GM12878 (cell line): ENCODE measurements at regions not wholly inside any gene's neighbourhood (a gene's known extent, or its start where the extent isn't known, plus 50 kb on each side); places are given as distances from the start of the nearest gene placed in this dataset.

Experiments used
- ATAC-seq: fragments of 200-7000 bp; cut with Tn5 transposase; 3 replicates; pipeline ENCODE4 v1.9.1; 2020; ENCODE audit warnings: mild to moderate bottlenecking, moderate library complexity
- BruUV-seq: library from RNA; stranded (reverse); fragments of 400-500 nt; replicated peaks from 2 replicates; lab custom pipeline; 2021; lab: Mats Ljungman, UMichigan
- CTCF ChIA-PET: fragments of 300-600 bp; sonication (Branson Sonifier 250); formaldehyde crosslinking; extraction: SDS; loops from one replicate; lab custom pipeline; 2021; ENCODE audit warnings: inconsistent platforms; lab: Yijun Ruan, JAX
- POLR2A ChIA-PET: fragments of 350-600 bp; formaldehyde crosslinking; extraction: SDS; loops from one replicate; lab custom pipeline; 2021; ENCODE audit warnings: inconsistent platforms; lab: Charles Lee
- RAD21 ChIA-PET: fragments of 300-600 bp; sonication (Branson Sonifier 250); formaldehyde crosslinking; loops from one replicate; lab custom pipeline; 2023; ENCODE audit warnings: antibody characterized with exemption; ENCODE audit not compliant: unreplicated experiment; lab: Charles Lee
- SMC1A ChIA-PET: fragments of 300-600 bp; sonication (Branson Sonifier 250); formaldehyde crosslinking; loops from one replicate; lab custom pipeline; 2023; ENCODE audit not compliant: unreplicated experiment, uncharacterized antibody; lab: Charles Lee
- DNase-seq: peaks from one replicate; pipeline ENCODE4 v3.0.0-alpha.2; 2011; ENCODE audit warnings: low read depth, low spot score
- FAIRE-seq: peaks from 3 replicates; lab custom pipeline; 2011; peaks lifted over from hg19 to GRCh38; lab: Jason Lieb, UNC
- H2AFZ ChIP-seq: 2 replicates; pipeline ENCODE4 v1.6.0; 2011; ENCODE audit warnings: low read depth, low read length, control low read depth; ENCODE audit not compliant: control insufficient read depth
- H3K27ac ChIP-seq: 2 replicates; pipeline ENCODE4 v1.5.1; 2011; ENCODE audit warnings: control low read depth; ENCODE audit not compliant: control insufficient read depth, insufficient read depth
- H3K27me3 ChIP-seq, 2 experiments: replicated peaks in 1 of 2; 2 replicates each; pipeline versions ENCODE4 v1.6.0 to v1.6.1; 2011; ENCODE audit warnings: low read length in 1 of 2; ENCODE audit not compliant: control insufficient read depth in 2 of 2, insufficient read depth in 2 of 2
- H3K36me3 ChIP-seq, 2 experiments: 2 replicates each; pipeline ENCODE4 v1.5.1; 2011; ENCODE audit warnings: low read length in 1 of 2; ENCODE audit not compliant: control insufficient read depth in 2 of 2, insufficient read depth in 2 of 2
- H3K4me1 ChIP-seq: 2 replicates; pipeline ENCODE4 v1.6.1; 2011; ENCODE audit warnings: mild to moderate bottlenecking, low read length, moderate library complexity, mixed read lengths; ENCODE audit not compliant: control insufficient read depth, insufficient read depth
- H3K4me2 ChIP-seq: 2 replicates; pipeline ENCODE4 v1.6.0; 2011; ENCODE audit warnings: control low read depth; ENCODE audit not compliant: control insufficient read depth, insufficient read depth
- H3K4me3 ChIP-seq: fragments of 200-600 bp; sonication (generic); 2 replicates; pipeline ENCODE4 v1.5.1; 2016
- H3K79me2 ChIP-seq: 2 replicates; pipeline ENCODE4 v1.6.0; 2011; ENCODE audit warnings: low read length; ENCODE audit not compliant: control insufficient read depth, insufficient read depth
- H3K9ac ChIP-seq: 2 replicates; pipeline ENCODE4 v1.8.0; 2011; ENCODE audit warnings: low read length, control low read depth, mixed read lengths; ENCODE audit not compliant: control insufficient read depth, insufficient read depth
- H3K9me3 ChIP-seq: replicated peaks from 3 replicates; pipeline ENCODE4 v1.5.1; 2011; ENCODE audit warnings: mild to moderate bottlenecking, low read length; ENCODE audit not compliant: control insufficient read depth, insufficient read depth
- H4K20me1 ChIP-seq: 2 replicates; pipeline ENCODE4 v1.6.0; 2011; ENCODE audit not compliant: control insufficient read depth, insufficient read depth
- BRCA1 ChIP-seq: IDR thresholded peaks from 2 replicates; pipeline ENCODE4 v1.6.1; 2011; ENCODE audit warnings: low read depth, low read length, improper control_type of control experiment
- HDAC6 ChIP-seq: fragments of 200-600 bp; sonication (generic); IDR thresholded peaks from one replicate; pipeline ENCODE4 v1.8.0; 2017; ENCODE audit warnings: antibody characterized with exemption; ENCODE audit not compliant: unreplicated experiment
- KLF5 ChIP-seq: fragments of 450-650 bp; IDR thresholded peaks from 2 replicates; pipeline ENCODE4 v1.6.1; 2014; ENCODE audit warnings: mild to moderate bottlenecking; ENCODE audit not compliant: partially characterized antibody
- MYC ChIP-seq: IDR thresholded peaks from 2 replicates; pipeline ENCODE4 v1.6.1; 2011; ENCODE audit warnings: mild to moderate bottlenecking, low read length, moderate library complexity, inconsistent platforms; ENCODE audit not compliant: insufficient read depth, insufficient replicate concordance, insufficient read length, severe bottlenecking
- NR2C2 ChIP-seq: IDR thresholded peaks from 2 replicates; pipeline ENCODE4 v1.6.1; 2011; ENCODE audit warnings: borderline replicate concordance, low read depth; ENCODE audit not compliant: control insufficient read depth, insufficient read length
- ZNF207 ChIP-seq: fragments of 450-650 bp; IDR thresholded peaks from 2 replicates; pipeline ENCODE4 v1.6.1; 2014; ENCODE audit warnings: antibody characterized with exemption, mild to moderate bottlenecking, borderline replicate concordance
- WGBS: methylation state at CpG from one replicate; pipeline ENCODE4 v1.1.6; 2016; ENCODE audit warnings: low lambda C conversion rate; ENCODE audit not compliant: insufficient replicate concordance, insufficient coverage; ENCODE audit errors: missing lambda C conversion rate; 5-methylcytosine and 5-hydroxymethylcytosine counted together
- in situ Hi-C: fragments of 300-500 bp; cut with MboI; formaldehyde crosslinking; loops from 9 replicates; pipeline ENCODE4 v1.14.3; 2018; ENCODE audit warnings: mixed read lengths
- intact Hi-C: fragments of 100-400 bp; cut with micrococcal nuclease; formaldehyde crosslinking; loops from one replicate; pipeline ENCODE4 v1.14.2; 2022; ENCODE audit not compliant: unreplicated experiment

- H3K36me3 ChIP-seq, result no peaks in the 10 kb centered on the region
- ChIA-PET RAD21 (interaction anchor here (1.0 to 4.1 kb wide), 7 partner anchors 10 to 256 kb away, joined by 3 to 31 read pairs (median 18); partner anchors contain the start of gene SPRY1), POLR2A (interaction anchor here (1.4 kb wide), 1 partner anchor 25 kb away, joined by 4 read pairs; no protein-coding TSS in a partner anchor), SMC1A (interaction anchor here (0.6 to 3.8 kb wide), 9 partner anchors 9 to 251 kb away, joined by 3 to 44 read pairs (median 6); no protein-coding TSS in a partner anchor), CTCF (interaction anchor here (1.2 to 4.3 kb wide), 5 partner anchors 9 to 261 kb away, joined by 3 to 33 read pairs (median 17); no protein-coding TSS in a partner anchor)
- H2AFZ ChIP-seq, result no peak overlapping the region
- no peaks in the 10 kb centered on the region; the same call in 1 of the 2 replicates for H3K4me1 ChIP-seq
- no peaks in the 10 kb centered on the region for H3K79me2 ChIP-seq
- no peaks in the 10 kb centered on the region for H3K27me3 ChIP-seq
- H3K4me2 ChIP-seq, result no peak overlapping the region
- no peak for DNase-seq
- H3K9me3 ChIP-seq, result no peaks in the 10 kb centered on the region; the same call in 2 of the 3 replicates
- in situ Hi-C loops, result no loop called here
- no peak overlapping the region for H3K9ac ChIP-seq
- FAIRE-seq, result no peak
- no peak for ATAC-seq
- no TSS peak for BruUV-seq
- H3K4me3 ChIP-seq, result no peak overlapping the region
- 70% methylated on average over 2 of the region's 2 CpGs for WGBS
- H3K27ac ChIP-seq, result no peak overlapping the region
- H4K20me1 ChIP-seq, result no peaks in the 10 kb centered on the region
- intact Hi-C loops, result no loop called here
- TF ChIP-seq NR2C2 (no peak), KLF5 (no peak), HDAC6 (no peak), BRCA1 (no peak), ZNF207 (no peak), MYC (no peak)
Observed at GRCh38 chr4:123651066-123651465, 254.5 kb downstream of the SPRY1 start.
